GM21737 (cell line): ENCODE measurements at regions not wholly inside any gene's neighbourhood (a gene's known extent, or its start where the extent isn't known, plus 50 kb on each side); places are given as distances from the start of the nearest gene placed in this dataset.

Experiments
- ATAC-seq: cut with Tn5 transposase; IDR thresholded peaks from one replicate; pipeline ENCODE4 v1.9.1; 2021; ENCODE audit warnings: mild to moderate bottlenecking, moderate library complexity; ENCODE audit not compliant: unreplicated experiment

GRCh38 chr1:224846119-224846907, 83.2 kb upstream of the DNAH14 start:
- ATAC-seq: no peak

GRCh38 chr1:224850446-224850845, 79.0 kb upstream of the DNAH14 start:
- ATAC-seq: no peak

- peak; percentile 69 for ATAC-seq
Measured at GRCh38 chr1:224851210-224851847, 78.1 kb upstream of the DNAH14 start.

- ATAC-seq: peak; percentile 41
Measured at GRCh38 chr1:224851848-224852261, 77.6 kb upstream of the DNAH14 start.

GRCh38 chr1:224852901-224853568, 76.4 kb upstream of the DNAH14 start:
- ATAC-seq: no peak

- ATAC-seq: no peak
Measured at GRCh38 chr1:224856973-224857372, 72.5 kb upstream of the DNAH14 start.

- no peak for ATAC-seq
Measured at GRCh38 chr1:224859651-224860050, 69.8 kb upstream of the DNAH14 start.

- no peak for ATAC-seq
Measured at GRCh38 chr1:224860488-224861338, 68.8 kb upstream of the DNAH14 start.

- ATAC-seq: no peak
Measured at GRCh38 chr1:224861339-224861716, 68.1 kb upstream of the DNAH14 start.

- no peak for ATAC-seq
Measured at GRCh38 chr1:224863486-224863885, 66.0 kb upstream of the DNAH14 start.

- ATAC-seq: no peak
Measured at GRCh38 chr1:224864006-224864405, 65.5 kb upstream of the DNAH14 start.

- ATAC-seq: no peak
Measured at GRCh38 chr1:224865510-224865909, 64.0 kb upstream of the DNAH14 start.

GRCh38 chr1:224866940-224867339, 62.5 kb upstream of the DNAH14 start:
- ATAC-seq: no peak

- ATAC-seq: no peak
Measured at GRCh38 chr1:224867715-224868114, 61.8 kb upstream of the DNAH14 start.

- no peak for ATAC-seq
Measured at GRCh38 chr1:224872832-224873433, 56.5 kb upstream of the DNAH14 start.

GRCh38 chr1:224873434-224874369, 55.8 kb upstream of the DNAH14 start:
- no peak for ATAC-seq

- ATAC-seq: no peak
Measured at GRCh38 chr1:224874775-224875174, 54.7 kb upstream of the DNAH14 start.

- ATAC-seq: no peak
Measured at GRCh38 chr1:224879162-224879803, 50.2 kb upstream of the DNAH14 start.
